DMS53 (cell line): ENCODE measurements at regions not wholly inside any gene's neighbourhood (a gene's known extent, or its start where the extent isn't known, plus 50 kb on each side); places are given as distances from the start of the nearest gene placed in this dataset.

ENCODE experiments used
- DNase-seq: peaks from one replicate; lab custom pipeline; 2025; lab: John Stamatoyannopoulos, UW

- peak; percentile 66 for DNase-seq
Observed at GRCh38 chr15:91522605-91523332, 330.7 kb upstream of the SLCO3A1 start.

- no peak for DNase-seq
Observed at GRCh38 chr15:91523596-91523995, 329.9 kb upstream of the SLCO3A1 start.

GRCh38 chr15:91524534-91524933 lies 329.0 kb upstream of the SLCO3A1 start:
- DNase-seq: peak; percentile 1

GRCh38 chr15:91525751-91526150 lies 327.8 kb upstream of the SLCO3A1 start:
- DNase-seq: no peak

- DNase-seq: no peak
Observed at GRCh38 chr15:91526424-91526823, 327.1 kb upstream of the SLCO3A1 start.

- no peak for DNase-seq
Observed at GRCh38 chr15:91528801-91529200, 324.7 kb upstream of the SLCO3A1 start.

- DNase-seq: no peak
Observed at GRCh38 chr15:91529534-91529933, 324.0 kb upstream of the SLCO3A1 start.

GRCh38 chr15:91530279-91530678 lies 323.2 kb upstream of the SLCO3A1 start:
- DNase-seq: no peak

GRCh38 chr15:91530956-91531582 lies 322.4 kb upstream of the SLCO3A1 start:
- DNase-seq: peak; percentile 2

GRCh38 chr15:91534235-91534634 lies 319.3 kb upstream of the SLCO3A1 start:
- DNase-seq: no peak

- no peak for DNase-seq
Observed at GRCh38 chr15:91534976-91535375, 318.5 kb upstream of the SLCO3A1 start.

GRCh38 chr15:91535856-91536500 lies 317.5 kb upstream of the SLCO3A1 start:
- DNase-seq: peak; percentile 36

GRCh38 chr15:91537856-91538255 lies 315.7 kb upstream of the SLCO3A1 start:
- DNase-seq: no peak

GRCh38 chr15:91538782-91539181 lies 314.7 kb upstream of the SLCO3A1 start:
- DNase-seq: no peak

GRCh38 chr15:91541286-91541685 lies 312.2 kb upstream of the SLCO3A1 start:
- no peak for DNase-seq

GRCh38 chr15:91542226-91542625 lies 311.3 kb upstream of the SLCO3A1 start:
- DNase-seq: no peak

- no peak for DNase-seq
Observed at GRCh38 chr15:91547356-91547755, 306.2 kb upstream of the SLCO3A1 start.

- DNase-seq: no peak
Observed at GRCh38 chr15:91548549-91548948, 305.0 kb upstream of the SLCO3A1 start.

GRCh38 chr15:91549581-91549980 lies 303.9 kb upstream of the SLCO3A1 start:
- DNase-seq: peak; percentile 22

GRCh38 chr15:91552555-91552954 lies 301.0 kb upstream of the SLCO3A1 start:
- DNase-seq: peak; percentile 30

- DNase-seq: peak; percentile 83
Observed at GRCh38 chr15:91553196-91553854, 300.2 kb upstream of the SLCO3A1 start.

- no peak for DNase-seq
Observed at GRCh38 chr15:91555312-91555711, 298.2 kb upstream of the SLCO3A1 start.

GRCh38 chr15:91556926-91557325 lies 296.6 kb upstream of the SLCO3A1 start:
- no peak for DNase-seq
